ENCODE measurements at regions not wholly inside any gene's neighbourhood (a gene's known extent, or its start where the extent isn't known, plus 50 kb on each side); places are given as distances from the start of the nearest gene placed in this dataset.
A peak's percentile ranks its signal among the peaks of the same experiment; 100 is the strongest.

DNA sequence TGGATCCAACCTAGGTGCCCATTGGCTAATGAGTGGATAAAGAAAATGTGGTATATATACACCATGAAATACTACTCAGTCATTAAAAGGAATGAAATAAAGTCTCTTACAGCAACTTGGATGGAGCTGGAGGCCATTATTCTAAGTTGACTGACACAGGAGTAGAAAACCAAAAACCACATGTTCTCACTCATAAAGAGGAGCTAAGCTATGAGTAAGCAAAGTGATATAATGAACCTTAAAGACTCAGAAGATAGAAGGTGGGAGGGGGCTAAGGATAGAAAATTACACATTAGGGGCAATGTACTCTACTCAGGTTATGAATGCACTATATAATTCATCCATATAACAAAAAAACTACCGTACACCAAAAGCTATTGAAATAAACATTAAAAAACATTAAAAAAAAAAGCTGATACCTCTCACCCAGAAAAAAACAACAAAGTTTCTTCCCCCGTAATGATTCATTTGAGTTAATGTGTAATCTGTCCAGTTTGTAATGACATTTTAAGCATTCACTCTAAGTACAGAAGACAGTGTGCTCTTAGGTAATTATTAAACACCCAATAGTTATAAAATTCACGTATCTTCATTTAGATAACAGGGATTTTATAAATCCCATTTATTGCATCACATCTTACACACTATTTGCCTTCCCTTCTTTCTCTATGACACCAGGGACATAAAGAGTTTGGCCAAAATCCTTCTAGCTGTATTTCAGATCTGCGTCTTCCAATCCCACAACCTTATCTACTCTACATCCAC, 941.5 kb downstream of the CDH11 start:
- peak; percentile 83 for DNase-seq (ENCODE audit: low read depth)
- no peak overlapping the region for H3K4me3 ChIP-seq (ENCODE audit: low read depth, low read length)
- TF ChIP-seq, protein P1, sequence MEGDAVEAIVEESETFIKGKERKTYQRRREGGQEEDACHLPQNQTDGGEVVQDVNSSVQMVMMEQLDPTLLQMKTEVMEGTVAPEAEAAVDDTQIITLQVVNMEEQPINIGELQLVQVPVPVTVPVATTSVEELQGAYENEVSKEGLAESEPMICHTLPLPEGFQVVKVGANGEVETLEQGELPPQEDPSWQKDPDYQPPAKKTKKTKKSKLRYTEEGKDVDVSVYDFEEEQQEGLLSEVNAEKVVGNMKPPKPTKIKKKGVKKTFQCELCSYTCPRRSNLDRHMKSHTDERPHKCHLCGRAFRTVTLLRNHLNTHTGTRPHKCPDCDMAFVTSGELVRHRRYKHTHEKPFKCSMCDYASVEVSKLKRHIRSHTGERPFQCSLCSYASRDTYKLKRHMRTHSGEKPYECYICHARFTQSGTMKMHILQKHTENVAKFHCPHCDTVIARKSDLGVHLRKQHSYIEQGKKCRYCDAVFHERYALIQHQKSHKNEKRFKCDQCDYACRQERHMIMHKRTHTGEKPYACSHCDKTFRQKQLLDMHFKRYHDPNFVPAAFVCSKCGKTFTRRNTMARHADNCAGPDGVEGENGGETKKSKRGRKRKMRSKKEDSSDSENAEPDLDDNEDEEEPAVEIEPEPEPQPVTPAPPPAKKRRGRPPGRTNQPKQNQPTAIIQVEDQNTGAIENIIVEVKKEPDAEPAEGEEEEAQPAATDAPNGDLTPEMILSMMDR (conservative IDR thresholded peaks at IDR 0.05; ENCODE audit: low read depth, low read length): no peak

GRCh38 chr16:64174327-64174726, 947.5 kb downstream of the CDH11 start:
- TF ChIP-seq, protein P1 (conservative IDR thresholded peaks at IDR 0.05; ENCODE audit: low read depth, low read length): no peak
- H3K4me3 ChIP-seq (ENCODE audit: low read depth, low read length): no peak overlapping the region
- no peak for DNase-seq (ENCODE audit: low read depth)

- TF ChIP-seq, protein P1 (conservative IDR thresholded peaks at IDR 0.05; ENCODE audit: low read depth, low read length): no peak
- DNase-seq (ENCODE audit: low read depth): no peak
Measured at GRCh38 chr16:64172652-64173051, 949.2 kb downstream of the CDH11 start.

GRCh38 chr16:64172226-64172625, 949.6 kb downstream of the CDH11 start:
- no peak for DNase-seq (ENCODE audit: low read depth)

More at GRCh38 chr16:64172652-64173051, 949.2 kb downstream of the CDH11 start:
- H3K4me3 ChIP-seq (ENCODE audit: low read depth, low read length): no peak overlapping the region

DNA sequence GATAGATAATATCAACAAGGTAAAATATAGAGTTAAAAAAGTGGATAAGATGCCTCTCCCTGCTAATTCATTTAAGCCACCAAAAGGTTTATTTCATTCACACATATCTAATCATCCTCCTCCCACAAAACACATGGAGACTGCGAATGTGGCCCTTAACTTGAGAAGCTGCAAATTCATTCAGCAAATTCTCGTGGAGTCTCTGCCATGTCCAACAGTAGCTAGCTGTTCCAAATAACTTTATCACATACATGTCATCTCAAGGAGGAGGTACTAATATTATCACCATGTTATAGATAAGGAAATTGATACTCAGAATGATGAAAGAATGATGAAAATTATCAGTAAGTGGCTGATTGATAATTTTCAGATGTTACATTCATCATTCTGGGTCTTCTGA, 950.2 kb downstream of the CDH11 start:
- no peak overlapping the region for H3K4me3 ChIP-seq (ENCODE audit: low read depth, low read length)
- DNase-seq (ENCODE audit: low read depth): no peak
- TF ChIP-seq, protein P1 (conservative IDR thresholded peaks at IDR 0.05; ENCODE audit: low read depth, low read length): no peak

More at GRCh38 chr16:64172226-64172625, 949.6 kb downstream of the CDH11 start:
- no peak overlapping the region for H3K4me3 ChIP-seq (ENCODE audit: low read depth, low read length)
- TF ChIP-seq, protein P1 (conservative IDR thresholded peaks at IDR 0.05; ENCODE audit: low read depth, low read length): no peak

DNA sequence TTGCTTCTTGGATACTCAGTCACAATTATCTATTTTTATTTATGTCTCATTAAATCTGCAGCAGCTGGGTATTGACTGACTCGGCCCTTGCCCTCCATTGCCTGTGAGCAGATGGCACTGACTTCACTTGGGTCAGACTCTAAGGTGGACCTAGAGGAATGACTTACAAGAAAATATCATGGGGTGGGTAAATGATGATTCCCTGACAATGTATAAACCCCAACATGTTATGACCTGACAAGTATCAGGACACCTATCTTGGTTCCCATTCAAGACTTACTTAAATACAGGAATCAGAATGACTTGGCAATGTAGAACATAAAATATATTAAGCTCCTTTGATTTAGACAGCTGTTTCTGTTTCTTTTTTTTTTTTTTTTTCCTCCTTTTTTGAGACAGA, 953.5 kb downstream of the CDH11 start:
- H3K4me3 ChIP-seq (ENCODE audit: low read depth, low read length): no peak overlapping the region
- TF ChIP-seq, protein P1 (conservative IDR thresholded peaks at IDR 0.05; ENCODE audit: low read depth, low read length): no peak
- no peak for DNase-seq (ENCODE audit: low read depth)

DNA sequence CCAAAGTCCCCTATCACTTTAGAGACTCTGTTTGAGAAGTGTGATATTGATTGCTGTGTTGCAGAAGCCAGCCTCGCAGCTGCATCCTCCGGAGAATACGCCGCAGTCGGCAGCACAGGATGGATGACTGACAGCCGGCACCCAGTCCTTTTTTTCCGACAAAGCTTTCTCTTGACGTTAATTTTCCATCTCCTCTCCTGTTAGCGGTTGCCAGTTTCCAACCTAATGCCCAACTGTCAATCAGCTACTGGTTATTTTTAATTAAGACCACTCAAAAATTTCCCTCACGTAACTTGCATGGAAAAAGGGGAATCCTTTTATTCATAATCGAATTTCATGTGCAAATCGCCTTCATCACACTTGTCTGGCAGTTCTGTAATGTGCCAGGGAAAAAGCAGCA, 953.9 kb downstream of the CDH11 start:
- TF ChIP-seq, protein P1 (conservative IDR thresholded peaks at IDR 0.05; ENCODE audit: low read depth, low read length): no peak
- no peak overlapping the region for H3K4me3 ChIP-seq (ENCODE audit: low read depth, low read length)
- DNase-seq (ENCODE audit: low read depth): no peak
